ENCODE measurements at regions not wholly inside any gene's neighbourhood (a gene's known extent, or its start where the extent isn't known, plus 50 kb on each side); places are given as distances from the start of the nearest gene placed in this dataset.

DNA sequence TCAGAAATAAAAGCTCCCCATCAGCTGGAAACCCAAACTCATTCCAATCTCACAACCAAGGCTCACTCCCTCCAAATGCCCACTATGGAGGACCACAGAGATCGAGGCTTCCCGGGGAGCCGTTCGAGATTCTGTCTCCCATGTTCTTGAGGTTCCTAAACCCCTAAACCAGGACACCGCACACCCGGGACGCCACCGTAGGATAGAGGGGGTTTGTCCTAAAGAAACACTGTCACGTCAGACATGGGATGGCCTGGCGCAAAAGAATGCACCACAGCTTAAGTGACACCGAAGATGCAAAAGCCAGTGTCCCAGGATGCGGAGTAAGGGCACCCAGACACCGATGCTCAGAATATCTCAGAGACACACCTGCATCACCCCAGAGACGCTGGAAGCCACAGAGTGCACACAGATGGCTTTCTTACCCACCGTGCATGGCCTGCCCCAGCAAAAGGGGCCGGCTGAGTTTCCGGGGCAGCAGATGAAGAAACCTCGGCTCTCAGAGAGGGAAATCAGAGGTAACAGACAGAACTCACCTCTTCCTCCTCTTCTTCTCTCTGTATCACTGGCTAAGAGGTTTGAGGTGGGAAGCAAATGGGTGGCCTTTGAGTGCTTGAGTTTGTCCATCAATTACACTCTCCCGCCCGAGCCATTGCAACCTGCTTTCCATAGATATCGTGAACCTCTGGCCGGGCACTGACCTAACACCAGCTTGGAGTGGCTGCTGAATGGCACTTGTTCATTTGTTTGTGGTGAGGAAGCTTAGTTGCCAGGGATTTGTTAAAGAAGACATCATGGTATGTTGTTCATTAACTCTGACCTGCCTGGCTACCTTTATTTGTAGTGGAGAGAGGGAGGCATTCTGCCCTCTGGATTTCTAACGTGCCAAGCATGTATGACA, 65.1 kb upstream of the TNRC6C start:
- Histone ChIP-seq H3K27ac (ENCODE audit: extremely low read depth, low read depth, low read length) (no peak overlapping the region), H3K4me3 (ENCODE audit: low read depth, low read length) (no peak overlapping the region), H3K4me1 (ENCODE audit: control insufficient read depth, insufficient read depth, low read length) (no peaks in the 10 kb centered on the region), H3K36me3 (ENCODE audit: control insufficient read depth in 2 of 2, insufficient read depth in 1 of 2, low read length in 2 of 2) (no peaks in the 10 kb centered on the region), H3K9me3 (ENCODE audit: control insufficient read depth, insufficient read depth, low read depth, low read length) (no peaks in the 10 kb centered on the region)
- no peak for TF ChIP-seq ZNF521 (tag by site-specific recombination; IDR thresholded peaks at IDR 0.05)
- no peak for TF ChIP-seq ZNF518A (tag by site-specific recombination; conservative IDR thresholded peaks at IDR 0.05; ENCODE audit: low read depth)
- TF ChIP-seq, protein P1, sequence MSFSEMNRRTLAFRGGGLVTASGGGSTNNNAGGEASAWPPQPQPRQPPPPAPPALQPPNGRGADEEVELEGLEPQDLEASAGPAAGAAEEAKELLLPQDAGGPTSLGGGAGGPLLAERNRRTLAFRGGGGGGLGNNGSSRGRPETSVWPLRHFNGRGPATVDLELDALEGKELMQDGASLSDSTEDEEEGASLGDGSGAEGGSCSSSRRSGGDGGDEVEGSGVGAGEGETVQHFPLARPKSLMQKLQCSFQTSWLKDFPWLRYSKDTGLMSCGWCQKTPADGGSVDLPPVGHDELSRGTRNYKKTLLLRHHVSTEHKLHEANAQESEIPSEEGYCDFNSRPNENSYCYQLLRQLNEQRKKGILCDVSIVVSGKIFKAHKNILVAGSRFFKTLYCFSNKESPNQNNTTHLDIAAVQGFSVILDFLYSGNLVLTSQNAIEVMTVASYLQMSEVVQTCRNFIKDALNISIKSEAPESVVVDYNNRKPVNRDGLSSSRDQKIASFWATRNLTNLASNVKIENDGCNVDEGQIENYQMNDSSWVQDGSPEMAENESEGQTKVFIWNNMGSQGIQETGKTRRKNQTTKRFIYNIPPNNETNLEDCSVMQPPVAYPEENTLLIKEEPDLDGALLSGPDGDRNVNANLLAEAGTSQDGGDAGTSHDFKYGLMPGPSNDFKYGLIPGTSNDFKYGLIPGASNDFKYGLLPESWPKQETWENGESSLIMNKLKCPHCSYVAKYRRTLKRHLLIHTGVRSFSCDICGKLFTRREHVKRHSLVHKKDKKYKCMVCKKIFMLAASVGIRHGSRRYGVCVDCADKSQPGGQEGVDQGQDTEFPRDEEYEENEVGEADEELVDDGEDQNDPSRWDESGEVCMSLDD (tag by site-specific recombination; IDR thresholded peaks at IDR 0.05), result no peak
- TF ChIP-seq ZNF529 (tag by site-specific recombination; IDR thresholded peaks at IDR 0.05; ENCODE audit: insufficient replicate concordance), result no peak
- TF ChIP-seq ZNF639 (tag by site-specific recombination; IDR thresholded peaks at IDR 0.05), result no peak
- no peak for TF ChIP-seq SP7 (tag by site-specific recombination; IDR thresholded peaks at IDR 0.05)
- no peak for TF ChIP-seq ZNF202 (tag by site-specific recombination; IDR thresholded peaks at IDR 0.05; ENCODE audit: borderline replicate concordance)
- no peak for TF ChIP-seq ZNF416 (tag by site-specific recombination; IDR thresholded peaks at IDR 0.05)
- TF ChIP-seq ZNF354C (tag by site-specific recombination; IDR thresholded peaks at IDR 0.05; ENCODE audit: borderline replicate concordance, low read depth), result no peak
- no peak for TF ChIP-seq ZNF561 (tag by site-specific recombination; IDR thresholded peaks at IDR 0.05; ENCODE audit: borderline replicate concordance)
- TF ChIP-seq ZNF433 (tag by site-specific recombination; IDR thresholded peaks at IDR 0.05; ENCODE audit: low read depth), result no peak
- TF ChIP-seq, protein P2, sequence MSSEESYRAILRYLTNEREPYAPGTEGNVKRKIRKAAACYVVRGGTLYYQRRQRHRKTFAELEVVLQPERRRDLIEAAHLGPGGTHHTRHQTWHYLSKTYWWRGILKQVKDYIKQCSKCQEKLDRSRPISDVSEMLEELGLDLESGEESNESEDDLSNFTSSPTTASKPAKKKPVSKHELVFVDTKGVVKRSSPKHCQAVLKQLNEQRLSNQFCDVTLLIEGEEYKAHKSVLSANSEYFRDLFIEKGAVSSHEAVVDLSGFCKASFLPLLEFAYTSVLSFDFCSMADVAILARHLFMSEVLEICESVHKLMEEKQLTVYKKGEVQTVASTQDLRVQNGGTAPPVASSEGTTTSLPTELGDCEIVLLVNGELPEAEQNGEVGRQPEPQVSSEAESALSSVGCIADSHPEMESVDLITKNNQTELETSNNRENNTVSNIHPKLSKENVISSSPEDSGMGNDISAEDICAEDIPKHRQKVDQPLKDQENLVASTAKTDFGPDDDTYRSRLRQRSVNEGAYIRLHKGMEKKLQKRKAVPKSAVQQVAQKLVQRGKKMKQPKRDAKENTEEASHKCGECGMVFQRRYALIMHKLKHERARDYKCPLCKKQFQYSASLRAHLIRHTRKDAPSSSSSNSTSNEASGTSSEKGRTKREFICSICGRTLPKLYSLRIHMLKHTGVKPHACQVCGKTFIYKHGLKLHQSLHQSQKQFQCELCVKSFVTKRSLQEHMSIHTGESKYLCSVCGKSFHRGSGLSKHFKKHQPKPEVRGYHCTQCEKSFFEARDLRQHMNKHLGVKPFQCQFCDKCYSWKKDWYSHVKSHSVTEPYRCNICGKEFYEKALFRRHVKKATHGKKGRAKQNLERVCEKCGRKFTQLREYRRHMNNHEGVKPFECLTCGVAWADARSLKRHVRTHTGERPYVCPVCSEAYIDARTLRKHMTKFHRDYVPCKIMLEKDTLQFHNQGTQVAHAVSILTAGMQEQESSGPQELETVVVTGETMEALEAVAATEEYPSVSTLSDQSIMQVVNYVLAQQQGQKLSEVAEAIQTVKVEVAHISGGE (tag by site-specific recombination; conservative IDR thresholded peaks at IDR 0.05; ENCODE audit: low read depth), result no peak
- TF ChIP-seq TSHZ1 (tag by site-specific recombination; IDR thresholded peaks at IDR 0.05; ENCODE audit: borderline replicate concordance), result no peak
- TF ChIP-seq ZNF423 (tag by site-specific recombination; IDR thresholded peaks at IDR 0.05), result no peak
- POLR2A ChIA-PET, result interaction anchor here (1.5 kb wide), 1 partner anchor 65 kb away, joined by 7 read pairs; the partner anchor contains the start of gene TNRC6C
- CTCF ChIA-PET, result interaction anchor here (0.6 to 1.6 kb wide), 8 partner anchors 9 to 140 kb away, joined by 3 to 7 read pairs (median 4); no protein-coding TSS in a partner anchor
